ENCODE measurements at regions not wholly inside any gene's neighbourhood (a gene's known extent, or its start where the extent isn't known, plus 50 kb on each side); places are given as distances from the start of the nearest gene placed in this dataset.

DNA sequence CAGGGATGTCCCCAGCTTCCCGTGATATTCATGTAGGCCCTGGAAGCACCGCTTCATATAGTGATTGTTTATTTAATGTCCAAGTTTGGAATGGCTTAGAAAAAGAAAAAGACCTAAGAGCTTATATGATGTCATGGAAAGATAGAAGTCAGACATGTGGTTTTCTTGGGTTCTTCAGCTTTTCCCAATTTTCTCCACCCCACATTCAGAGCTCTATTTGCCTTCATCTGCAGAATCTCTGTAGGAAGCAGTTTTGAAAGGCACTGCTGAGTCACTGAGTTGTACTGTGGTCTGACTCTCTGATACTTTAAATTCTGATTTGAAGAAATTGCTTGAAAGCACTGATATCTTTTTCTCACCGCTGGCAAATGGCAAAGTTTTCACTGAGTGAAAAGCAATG lies 120.6 kb upstream of the EDNRA start:
- no peak for DNase-seq (ENCODE audit: low read depth)

DNA sequence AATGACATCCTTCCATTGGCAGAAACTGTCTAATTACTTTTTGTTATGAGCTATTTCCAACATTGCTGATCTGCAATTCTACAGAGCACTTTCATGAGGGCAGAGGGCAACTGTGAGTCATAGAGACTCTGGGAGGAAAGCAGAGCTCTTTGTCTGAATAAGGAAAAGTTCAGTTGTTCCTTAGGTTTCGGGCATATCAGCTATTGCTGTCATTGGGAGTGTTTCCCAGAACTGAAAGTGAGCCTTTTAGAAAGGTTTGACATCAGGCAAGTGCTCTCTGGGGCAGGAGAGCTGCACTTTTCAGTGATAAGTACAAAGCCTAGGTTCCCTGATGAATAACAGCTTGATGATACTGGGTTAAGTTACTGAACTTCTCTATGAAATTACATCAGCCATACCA lies 119.2 kb upstream of the EDNRA start:
- no peak for DNase-seq (ENCODE audit: low read depth)

DNA sequence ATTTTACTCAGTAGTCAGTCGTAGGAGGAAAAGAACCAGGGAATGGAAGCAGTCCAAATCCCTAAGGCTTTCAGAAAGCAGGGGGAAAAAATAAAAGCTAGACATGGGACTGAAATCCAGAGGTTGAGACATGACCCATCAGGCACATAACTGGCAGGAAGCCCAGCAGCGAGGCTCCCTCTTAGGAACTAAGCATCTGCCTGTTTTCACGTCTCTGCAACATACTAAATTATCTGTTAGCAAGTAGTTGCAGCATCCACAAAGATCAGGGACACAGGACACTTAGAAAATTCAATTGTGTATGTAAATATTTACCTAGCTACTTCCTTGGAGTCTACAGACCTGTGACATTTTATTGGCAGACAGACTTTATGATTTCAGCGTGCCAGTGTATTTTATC lies 118.0 kb upstream of the EDNRA start:
- DNase-seq (ENCODE audit: low read depth): no peak

DNA sequence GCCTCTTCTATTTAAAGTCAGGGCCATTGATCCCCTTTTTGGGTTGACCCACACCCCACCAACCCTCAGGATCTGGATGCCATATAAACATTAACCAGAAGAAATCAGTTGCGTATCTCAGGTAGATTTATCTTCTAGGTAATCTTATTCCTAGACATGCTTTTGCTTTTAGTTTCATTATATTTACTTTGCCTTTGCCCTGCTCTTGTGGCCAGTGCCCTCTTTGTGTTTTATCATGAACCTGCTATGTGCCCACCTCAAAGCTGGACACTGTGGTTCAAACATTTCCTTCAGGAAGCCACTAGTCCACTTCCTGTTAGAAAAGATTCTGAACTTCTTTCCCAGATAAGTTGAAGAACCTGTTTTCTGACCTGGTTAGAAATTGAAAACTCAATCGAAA lies 117.4 kb upstream of the EDNRA start:
- no peak for DNase-seq (ENCODE audit: low read depth)

DNA sequence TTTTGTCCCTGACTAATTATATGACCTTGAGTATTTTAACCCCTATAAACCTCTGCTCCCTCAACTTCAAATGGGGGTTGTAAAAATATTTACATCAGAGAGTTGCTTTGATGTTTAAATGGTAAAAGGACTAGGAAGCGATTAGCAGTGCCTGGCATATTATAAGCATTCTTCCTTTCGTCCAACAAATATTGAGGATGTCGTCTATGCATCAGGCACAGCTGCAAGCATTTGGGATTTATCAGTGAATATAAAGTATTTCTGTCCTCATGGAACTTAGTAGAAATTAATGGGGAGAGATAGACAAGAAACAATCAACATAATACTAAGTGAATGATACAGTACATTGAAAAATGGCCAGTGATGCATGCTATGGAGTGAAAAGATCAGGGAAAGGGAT lies 115.5 kb upstream of the EDNRA start:
- no peak for DNase-seq (ENCODE audit: low read depth)

DNA sequence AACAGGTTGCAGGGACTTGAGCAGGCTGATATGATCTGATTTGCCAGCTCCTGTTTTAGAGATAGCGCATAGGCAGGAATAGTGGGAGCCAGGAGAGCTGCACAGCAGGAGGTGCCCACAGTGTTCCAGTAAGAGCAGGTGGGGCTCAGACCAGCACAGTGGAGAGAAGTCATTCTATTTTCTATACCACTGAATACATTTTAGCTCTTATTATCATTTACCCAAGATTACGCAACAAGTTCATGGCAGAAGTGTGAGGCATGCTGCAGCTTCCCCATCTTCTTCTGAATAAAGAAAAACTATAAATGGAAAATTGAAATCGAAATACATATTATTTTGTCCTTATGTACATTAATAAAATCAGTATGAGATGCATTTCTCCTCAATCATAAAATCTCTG lies 114.7 kb upstream of the EDNRA start:
- DNase-seq (ENCODE audit: low read depth): no peak

DNA sequence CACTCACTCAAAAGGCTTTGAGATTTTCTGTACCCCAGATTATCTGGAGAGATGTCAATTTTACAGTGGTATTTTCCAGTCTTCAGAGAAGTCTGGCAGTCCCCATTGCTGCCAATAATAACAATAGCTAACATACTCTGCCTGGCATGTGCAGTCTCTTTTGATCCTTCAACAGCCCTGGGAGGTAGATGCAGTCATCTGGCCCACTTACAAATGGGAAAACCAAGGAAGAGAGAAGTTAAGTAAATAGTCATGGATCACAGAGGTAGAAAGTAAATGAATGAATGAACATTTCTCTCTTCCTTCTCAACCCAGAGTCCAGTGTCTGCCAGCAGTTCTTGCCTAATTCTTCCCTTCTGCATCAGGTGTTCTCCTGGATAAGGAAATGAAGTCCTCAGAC lies 113.0 kb upstream of the EDNRA start:
- no peak for DNase-seq (ENCODE audit: low read depth)

DNA sequence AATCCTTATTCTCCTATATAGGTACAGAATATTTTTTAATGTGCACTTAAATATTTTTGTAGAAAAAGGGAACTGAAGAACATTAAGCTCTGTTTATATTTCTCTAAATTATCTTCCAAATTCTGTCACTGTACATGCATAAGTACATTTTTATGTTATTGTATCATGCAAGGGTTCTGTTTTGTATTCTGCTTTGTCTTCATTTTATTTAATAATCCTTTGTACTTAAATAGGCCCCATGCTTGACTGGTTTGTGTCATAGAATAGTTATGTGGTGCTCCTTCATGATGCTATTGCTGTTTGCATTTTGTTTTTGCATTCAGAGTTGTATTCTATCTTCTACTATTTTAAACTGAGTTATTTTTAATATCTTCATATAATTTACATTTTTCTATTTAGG lies 111.9 kb upstream of the EDNRA start:
- DNase-seq (ENCODE audit: low read depth): no peak

DNA sequence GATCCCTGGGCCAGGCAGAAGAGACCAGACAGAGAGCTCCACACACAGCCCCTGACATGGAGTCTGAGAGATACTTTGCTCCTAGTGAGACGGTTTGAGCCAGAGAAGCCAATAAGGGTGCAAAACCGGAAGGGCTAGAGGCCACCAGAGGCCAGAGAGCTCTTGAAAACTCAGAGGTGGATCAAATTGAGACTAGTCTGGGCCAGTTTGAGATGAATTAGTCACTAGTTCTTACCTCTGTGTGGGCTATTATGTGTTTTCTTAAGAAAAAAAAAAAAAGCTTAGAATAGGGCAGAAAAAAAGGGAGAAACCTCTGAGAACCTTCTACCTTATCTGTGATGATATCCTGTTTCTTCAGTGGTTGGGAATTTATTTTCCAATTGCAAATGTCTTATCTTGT lies 110.4 kb upstream of the EDNRA start:
- no peak for DNase-seq (ENCODE audit: low read depth)

DNA sequence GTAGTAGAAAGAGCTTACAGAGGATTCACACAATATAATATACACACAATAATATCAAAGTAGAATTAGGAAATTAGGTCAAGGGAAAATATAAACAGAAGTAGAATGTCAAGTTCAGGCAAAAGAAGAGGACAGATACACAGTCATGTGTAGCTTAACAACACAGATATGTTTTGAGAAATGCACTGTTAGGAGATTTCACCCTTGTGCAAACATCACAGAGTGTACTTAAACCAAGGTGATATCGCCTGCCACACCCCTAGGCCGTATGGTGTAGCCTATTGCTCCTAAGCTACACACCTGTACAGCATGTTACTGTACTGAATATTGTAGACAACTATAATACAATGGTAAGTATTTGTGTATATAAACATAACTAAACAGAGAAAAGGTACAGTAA lies 110.0 kb upstream of the EDNRA start:
- no peak for DNase-seq (ENCODE audit: low read depth)

DNA sequence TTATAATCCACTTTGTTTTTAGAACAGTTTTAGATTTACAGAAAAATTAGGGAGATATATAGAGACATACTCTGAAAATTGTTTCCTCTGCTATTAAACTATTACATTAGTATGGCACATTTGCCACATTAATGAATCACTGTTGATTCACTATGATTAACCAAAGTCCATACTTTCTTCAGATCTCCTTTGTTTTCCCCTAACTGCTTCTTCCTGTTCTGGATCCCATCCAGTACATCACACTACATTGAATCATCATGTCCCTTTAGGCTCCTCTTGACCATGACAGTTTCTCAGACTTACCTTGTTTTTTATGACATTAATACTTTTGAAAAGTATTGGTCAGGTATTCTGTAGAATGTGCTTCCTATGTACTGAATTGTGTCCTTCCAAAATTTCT lies 109.2 kb upstream of the EDNRA start:
- DNase-seq (ENCODE audit: low read depth): no peak

DNA sequence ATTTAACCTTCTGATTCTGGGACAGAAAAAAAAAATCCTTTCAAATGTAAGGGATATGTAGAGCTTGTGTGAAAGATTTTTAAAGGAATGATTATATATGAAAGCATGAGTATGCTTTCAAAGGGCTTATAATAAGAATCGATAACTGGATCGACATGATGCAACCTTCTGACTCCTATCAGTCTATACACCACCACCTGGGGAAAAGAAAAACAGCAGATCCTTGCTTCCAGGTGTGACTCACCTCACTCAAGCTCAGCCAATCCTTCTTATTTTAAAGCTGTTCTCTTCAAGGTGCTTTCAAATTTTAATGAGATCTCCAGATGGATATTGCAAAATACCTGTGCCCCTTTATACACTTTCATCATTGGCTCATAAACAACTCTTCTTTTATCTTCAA lies 102.1 kb upstream of the EDNRA start:
- DNase-seq (ENCODE audit: low read depth): no peak

DNA sequence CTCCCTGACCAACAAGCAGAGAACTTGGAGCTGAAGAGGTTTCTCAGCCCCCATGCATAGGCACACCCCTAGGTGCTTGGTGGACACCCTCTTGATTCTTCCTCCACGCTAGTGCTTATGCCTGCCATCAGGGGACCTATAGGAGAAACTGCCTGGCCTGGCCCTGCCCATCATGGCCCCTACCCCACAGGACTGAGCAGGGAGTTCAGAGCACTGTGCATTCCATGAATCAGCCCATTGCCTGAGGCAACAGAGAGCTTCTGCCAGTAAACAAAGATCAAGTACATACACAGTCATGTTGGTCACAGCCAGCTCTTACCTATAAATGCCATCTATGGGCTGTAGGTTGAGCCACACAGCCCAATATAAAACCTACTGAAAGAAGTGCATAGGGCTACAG lies 99.1 kb upstream of the EDNRA start:
- no peak for DNase-seq (ENCODE audit: low read depth)

DNA sequence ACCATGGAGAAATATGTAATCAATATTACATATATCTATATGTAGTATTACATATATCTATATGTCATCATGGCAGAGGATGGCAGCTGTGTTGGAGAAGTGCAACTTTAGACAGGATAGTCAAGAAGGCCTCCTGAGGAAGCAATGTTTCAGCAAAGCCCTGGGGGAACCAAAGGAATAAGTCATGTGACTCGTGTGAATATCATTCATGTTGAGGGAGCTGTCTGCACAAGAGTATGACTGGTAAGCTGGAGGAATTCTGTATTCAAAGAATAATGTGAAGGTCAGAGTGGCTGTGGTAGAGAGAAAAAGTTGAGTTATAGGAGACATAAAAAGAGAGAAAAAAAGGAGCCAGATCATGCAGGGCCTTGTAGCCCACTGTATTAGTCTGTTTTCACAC lies 92.9 kb upstream of the EDNRA start:
- DNase-seq (ENCODE audit: low read depth): no peak

DNA sequence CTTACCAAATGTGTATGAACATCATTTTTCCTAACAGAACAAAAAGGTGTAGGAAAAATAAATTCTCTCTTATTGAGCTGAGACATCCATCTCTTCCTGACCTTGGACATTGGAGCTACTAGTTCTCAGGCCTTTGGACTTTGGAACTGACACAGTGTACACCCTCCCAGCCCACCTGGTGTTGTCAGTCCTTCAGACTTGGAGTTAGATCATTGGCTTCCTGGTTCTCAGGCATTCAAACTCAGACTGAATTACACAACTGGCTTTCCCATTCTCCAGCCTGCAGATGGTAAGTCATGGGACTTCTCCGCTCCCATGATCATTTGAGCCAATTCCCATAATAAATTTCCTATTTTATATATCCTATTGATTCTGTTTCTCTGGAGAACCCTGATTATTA lies 84.8 kb upstream of the EDNRA start:
- DNase-seq (ENCODE audit: low read depth): no peak

DNA sequence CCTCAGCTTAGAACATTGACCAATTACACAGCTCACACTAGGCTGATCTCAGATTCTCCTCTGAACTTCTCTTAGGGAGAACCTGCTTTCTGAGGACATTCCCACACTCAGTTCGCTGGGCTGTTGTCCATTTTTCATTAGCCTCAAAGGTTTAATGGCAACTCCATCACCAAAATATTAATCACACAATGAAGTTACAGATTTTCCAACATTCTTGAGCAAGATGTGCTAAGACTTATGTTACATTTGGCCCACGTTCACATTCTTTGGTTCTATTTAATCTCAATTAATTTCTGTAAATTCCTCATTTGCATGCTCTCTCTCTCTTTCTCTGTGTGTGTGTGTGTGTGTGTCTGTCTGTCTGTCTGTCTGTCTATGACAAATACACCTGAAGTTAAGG lies 82.3 kb upstream of the EDNRA start:
- DNase-seq (ENCODE audit: low read depth): no peak

DNA sequence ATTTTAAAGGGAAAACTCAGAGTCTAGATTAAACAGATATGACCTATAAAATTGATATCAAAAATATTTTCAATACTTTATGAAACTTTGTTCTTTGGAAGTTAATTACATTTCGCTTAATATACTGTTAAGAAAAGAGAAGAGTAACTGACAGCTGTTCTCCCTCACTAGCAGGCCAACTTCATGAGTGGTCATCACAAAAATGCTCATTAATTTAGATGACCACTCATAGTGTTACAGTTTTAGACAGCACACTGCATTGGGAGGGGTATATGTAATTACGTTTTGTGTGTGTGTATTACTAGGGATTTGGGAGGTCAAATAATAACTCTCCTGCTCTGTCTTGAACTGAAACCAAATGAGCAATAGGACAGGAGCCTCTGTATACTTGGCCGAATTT lies 80.2 kb upstream of the EDNRA start:
- DNase-seq (ENCODE audit: low read depth): no peak

DNA sequence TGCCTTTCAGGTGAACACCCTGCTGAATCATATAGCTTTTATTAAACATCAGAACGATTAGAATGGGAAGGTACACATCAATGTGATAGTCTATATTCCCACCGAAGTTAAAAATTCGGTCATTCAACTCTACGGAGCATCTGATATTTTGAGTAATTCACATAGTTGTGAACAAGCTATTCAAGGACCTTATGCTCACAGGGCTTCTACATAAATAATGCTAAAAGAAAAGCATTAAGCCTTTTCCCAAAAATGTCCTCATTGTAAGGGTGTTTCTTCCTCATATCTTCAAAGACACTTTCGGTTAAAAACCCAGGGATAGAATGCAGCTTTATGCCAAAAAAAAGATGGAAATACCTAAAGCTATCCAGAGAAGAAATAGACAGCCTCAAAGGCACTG lies 79.7 kb upstream of the EDNRA start:
- DNase-seq (ENCODE audit: low read depth): no peak

DNA sequence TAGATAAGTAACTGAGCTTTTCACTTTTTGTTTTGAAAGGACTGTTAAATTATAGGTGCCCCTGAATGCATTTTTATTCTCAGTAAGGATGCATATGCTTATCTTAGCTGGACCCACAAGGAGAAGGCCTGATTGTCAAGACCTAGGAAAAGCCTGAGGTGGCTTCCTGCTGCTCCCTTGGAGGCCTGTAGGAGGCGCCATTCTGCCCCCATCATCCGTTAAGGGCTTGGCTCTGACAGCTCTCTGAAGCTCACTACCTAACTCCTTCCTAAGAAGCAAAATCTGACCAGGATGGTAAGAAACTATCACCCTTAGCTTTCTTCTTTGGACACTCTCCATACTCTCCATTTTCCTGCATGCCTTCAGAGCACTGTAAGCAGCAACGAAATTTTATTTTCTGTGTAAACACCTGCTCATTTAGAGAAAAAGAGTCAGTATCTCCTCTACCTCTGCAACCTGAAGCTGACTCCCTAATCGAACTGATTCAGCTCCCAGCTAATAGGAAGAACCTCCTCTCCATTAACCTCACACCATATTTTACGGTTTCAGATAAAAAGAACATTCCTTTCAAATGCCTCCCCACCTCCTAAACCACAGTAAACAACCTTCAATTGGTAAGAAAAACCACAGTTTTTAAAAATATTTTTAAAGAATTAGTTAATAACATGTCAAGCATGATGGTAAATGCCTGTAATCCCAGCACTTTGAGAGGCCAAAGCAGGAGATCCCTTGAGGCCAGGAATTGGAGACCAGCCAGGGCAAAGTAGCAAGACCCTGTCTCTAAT lies 73.4 kb upstream of the EDNRA start:
- no peak for DNase-seq (ENCODE audit: low read depth)

DNA sequence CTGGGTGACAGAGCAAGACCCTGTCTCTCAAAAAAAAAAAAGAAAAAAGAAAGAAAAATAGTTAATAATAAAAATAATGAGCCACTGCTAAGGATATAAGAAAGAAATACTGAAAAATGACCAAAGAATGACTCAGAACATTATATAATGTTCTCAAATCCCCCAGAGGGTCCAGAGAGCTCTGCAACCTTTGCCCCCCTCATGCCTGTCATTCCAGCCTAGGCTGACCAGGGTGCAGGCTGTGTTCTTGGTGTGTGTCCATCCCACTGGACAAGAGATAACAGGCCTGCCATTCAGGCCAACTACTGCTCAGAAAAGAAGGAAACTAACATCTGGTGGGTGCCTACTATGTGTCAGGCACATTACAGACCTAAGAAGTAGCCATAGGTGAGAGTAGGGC lies 72.7 kb upstream of the EDNRA start:
- DNase-seq (ENCODE audit: low read depth): no peak

DNA sequence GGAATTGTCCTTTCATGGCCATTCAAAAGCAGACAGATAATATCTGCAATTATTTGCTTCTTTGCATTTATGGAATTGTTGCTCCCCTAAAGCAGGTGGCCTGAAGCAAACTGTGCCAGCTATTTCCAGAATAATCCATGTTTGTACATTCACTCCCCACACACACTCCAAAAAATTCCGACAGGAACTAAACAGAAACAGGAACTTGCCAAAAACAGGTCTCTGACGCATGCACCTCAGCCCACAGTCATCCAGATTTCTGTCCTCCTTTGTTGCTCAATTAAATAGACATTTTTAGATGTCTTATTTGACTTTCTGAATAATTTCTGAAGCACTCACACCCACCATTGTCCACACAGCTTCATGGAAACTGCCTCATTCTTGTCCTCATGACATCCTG lies 71.5 kb upstream of the EDNRA start:
- no peak for DNase-seq (ENCODE audit: low read depth)

DNA sequence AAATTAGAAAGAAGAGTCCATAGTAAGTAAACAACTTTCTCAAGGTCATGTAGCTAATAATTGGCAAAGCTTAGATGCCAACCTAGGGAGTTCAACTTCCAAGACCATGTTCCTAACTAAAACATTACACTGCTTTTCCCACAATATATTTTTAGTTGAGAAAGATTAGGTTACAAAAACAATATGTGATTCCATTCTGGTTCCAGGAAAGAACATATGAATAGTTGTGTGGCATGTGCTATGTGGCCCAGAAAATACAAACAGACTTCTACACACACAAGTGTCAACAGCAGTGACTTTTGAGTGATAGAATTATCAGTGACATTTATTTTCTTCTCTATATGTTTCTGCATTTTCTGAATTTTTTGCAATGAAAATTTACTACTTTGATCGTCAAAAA lies 62.7 kb upstream of the EDNRA start:
- DNase-seq (ENCODE audit: low read depth): no peak

DNA sequence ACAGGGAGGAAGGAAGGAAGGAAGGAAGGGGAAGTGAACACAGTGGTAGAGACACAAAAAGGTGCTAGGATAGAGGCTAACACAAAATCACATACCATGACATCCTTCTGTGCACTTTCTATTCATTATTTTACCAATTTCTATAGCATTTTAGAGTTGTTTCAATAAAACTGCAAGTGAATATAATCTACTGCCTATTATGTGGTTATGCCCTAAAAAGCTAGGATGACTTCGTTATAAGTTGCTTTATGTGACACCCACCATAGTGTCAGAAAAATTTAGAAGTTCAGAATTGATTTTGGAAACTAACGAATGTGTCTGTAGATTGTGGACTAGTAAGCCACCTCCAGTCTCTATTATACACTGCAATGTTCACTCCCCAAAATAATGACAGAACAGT lies 59.4 kb upstream of the EDNRA start:
- no peak for DNase-seq (ENCODE audit: low read depth)

DNA sequence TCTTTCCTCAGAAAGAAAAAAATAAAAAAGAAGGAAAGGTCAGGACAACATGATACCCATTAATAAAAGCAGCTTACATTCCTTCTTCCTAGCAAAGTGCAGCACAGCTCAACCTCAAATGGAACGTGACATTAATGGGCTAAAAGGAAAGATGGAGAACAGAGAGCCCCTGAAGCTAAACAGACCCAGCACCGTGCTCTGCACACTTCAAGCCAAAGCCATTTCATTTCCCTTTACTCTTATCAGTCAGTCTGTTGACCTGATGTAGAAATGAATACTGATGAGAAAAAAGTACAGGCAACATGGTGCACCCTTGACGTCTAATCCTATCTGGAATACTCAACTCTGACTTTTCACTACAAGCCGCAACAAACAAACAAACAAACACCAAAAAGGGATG lies 57.7 kb upstream of the EDNRA start:
- DNase-seq (ENCODE audit: low read depth): no peak

DNA sequence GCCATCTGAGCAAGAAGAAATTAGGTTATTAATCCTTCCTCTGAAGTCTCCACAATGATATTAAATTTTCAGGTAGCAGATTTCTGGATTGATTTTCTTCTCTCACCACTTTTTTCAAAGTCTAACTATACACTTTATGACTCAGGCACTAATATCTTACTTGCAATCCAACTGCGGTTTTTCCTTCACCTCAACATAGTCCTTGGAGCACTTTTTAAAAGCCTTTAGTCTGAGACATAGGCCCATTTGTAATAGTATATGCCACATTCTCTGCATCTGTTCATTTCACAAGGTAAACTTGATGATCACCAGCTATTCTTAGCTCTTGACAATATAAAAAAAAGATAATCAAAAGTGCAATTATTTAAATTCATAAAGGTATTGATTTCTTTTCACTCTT lies 55.9 kb upstream of the EDNRA start:
- DNase-seq (ENCODE audit: low read depth): no peak
